Fibroblast of lung (primary cell): ENCODE measurements at regions not wholly inside any gene's neighbourhood (a gene's known extent, or its start where the extent isn't known, plus 50 kb on each side); places are given as distances from the start of the nearest gene placed in this dataset.

Experiments used
- CTCF ChIP-seq, 2 donors: IDR thresholded peaks in 1 of 2; conservative IDR thresholded peaks in 1 of 2; 1 replicate in 1 of 2; 2 replicates in 1 of 2; pipeline ENCODE4 v1.5.1; 2011 to 2012; ENCODE audit warnings: low read length in 2 of 2, control low read depth in 1 of 2, inconsistent platforms in 1 of 2, low read depth in 1 of 2, mild to moderate bottlenecking in 1 of 2
- EZH2 ChIP-seq: IDR thresholded peaks from 2 replicates; pipeline ENCODE4 v1.5.1; 2012; ENCODE audit warnings: low read length, control low read depth, mild to moderate bottlenecking; ENCODE audit errors: missing control alignments

- TF ChIP-seq EZH2 (no peak), CTCF (conservative IDR thresholded peaks at IDR 0.05 in 1 of 2, IDR thresholded peaks at IDR 0.05 in 1 of 2; ENCODE audit: low read depth in 1 of 2, low read length in 2 of 2) (no peak)
Measured at GRCh38 chr1:82487778-82488177, 687.0 kb downstream of the ADGRL2 start.
